ENCODE measurements at regions not wholly inside any gene's neighbourhood (a gene's known extent, or its start where the extent isn't known, plus 50 kb on each side); places are given as distances from the start of the nearest gene placed in this dataset.

DNA sequence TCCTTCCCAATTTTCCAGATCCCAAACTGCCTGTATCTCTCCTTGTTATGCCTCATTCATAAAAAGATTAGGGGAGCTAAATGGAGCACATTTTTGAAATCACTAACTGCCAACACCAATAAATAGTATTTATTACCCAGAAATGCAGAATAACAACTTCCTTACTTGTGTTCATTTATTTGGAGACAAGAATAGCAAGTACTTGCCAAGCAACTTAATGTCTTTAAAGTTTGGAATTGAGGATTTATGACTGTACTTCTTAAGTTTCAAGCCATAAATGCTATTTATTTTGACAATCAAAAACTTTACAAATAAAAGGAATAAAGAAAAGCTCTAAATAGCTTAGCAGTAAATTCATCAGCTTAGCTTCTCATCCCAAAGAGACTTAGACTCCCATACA lies 626.1 kb upstream of the NOVA1 start:
- no peak for TF ChIP-seq CTCF (IDR thresholded peaks at IDR 0.05; ENCODE audit: low read depth, low read length)
- no peak overlapping the region for H3K4me3 ChIP-seq (ENCODE audit: low read depth, low read length)

- no peak for TF ChIP-seq CTCF (IDR thresholded peaks at IDR 0.05; ENCODE audit: low read depth, low read length)
- no peak overlapping the region for H3K4me3 ChIP-seq (ENCODE audit: low read depth, low read length)
These were observed 630.2 kb upstream of the NOVA1 start for GRCh38 chr14:27228053-27228452.

DNA sequence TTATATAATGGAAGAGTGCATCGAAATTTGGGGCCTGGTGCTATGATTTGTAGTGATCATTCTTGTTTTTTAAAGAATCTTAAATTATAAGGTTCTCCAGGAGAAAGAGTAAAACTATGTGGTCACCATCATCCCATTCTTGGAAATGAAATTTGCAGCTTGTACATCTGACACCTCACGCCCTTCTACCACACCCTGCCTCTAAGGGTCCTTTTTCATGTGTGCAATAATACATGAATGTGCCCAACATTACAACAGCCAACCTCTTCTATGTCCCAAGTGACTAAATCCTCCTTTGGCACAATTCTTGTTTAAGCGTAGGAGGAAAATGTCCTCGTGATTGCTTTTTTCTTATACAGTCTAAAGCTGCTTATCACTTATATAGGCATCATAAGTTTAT lies 636.5 kb upstream of the NOVA1 start:
- no peak for TF ChIP-seq CTCF (IDR thresholded peaks at IDR 0.05; ENCODE audit: low read depth, low read length)
- H3K4me3 ChIP-seq (ENCODE audit: low read depth, low read length), result no peak overlapping the region

- TF ChIP-seq CTCF (IDR thresholded peaks at IDR 0.05; ENCODE audit: low read depth, low read length), result no peak
- no peak overlapping the region for H3K4me3 ChIP-seq (ENCODE audit: low read depth, low read length)
These were observed 638.8 kb upstream of the NOVA1 start for GRCh38 chr14:27236601-27237000.

- TF ChIP-seq CTCF (IDR thresholded peaks at IDR 0.05; ENCODE audit: low read depth, low read length), result no peak
- H3K4me3 ChIP-seq (ENCODE audit: low read depth, low read length), result no peak overlapping the region
These were observed 645.0 kb upstream of the NOVA1 start for GRCh38 chr14:27242874-27243273.

DNA sequence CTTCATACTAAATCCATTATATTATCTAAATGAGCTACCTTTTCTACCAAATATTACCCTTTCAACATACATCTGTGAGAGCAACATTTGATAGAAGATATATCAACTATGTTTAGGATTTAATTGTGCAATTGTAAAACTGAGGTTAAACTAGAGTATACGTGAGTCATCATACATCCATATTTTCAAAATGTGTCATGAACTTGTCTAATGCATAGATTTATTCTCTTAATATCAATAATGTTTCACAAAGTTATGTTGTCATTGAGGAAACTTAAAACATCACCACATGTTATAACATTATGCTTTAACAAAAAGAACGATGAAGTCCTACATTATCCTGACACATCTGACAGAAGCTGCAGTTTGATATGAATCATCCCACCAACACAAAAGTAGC lies 645.5 kb upstream of the NOVA1 start:
- H3K4me3 ChIP-seq (ENCODE audit: low read depth, low read length), result no peak overlapping the region
- no peak for TF ChIP-seq CTCF (IDR thresholded peaks at IDR 0.05; ENCODE audit: low read depth, low read length)

DNA sequence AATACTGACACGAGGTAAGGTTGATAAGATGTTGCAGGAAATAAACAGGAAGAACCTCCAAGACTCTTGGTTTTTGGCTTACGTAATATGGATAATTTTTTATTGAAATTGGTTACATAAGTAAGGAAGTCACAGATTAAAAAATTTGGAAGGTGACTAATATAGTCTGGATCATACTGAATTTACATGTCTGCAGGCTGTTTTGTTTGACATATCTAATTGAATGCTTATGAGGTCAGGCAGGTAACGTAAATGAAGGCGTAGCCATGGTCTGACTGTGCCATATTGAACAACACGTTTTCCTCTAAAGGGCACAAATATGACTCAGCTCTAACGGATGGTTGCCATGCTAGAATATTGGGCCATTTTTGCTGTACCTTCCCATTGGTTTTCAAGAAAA lies 648.1 kb upstream of the NOVA1 start:
- no peak for TF ChIP-seq CTCF (IDR thresholded peaks at IDR 0.05; ENCODE audit: low read depth, low read length)
- H3K4me3 ChIP-seq (ENCODE audit: low read depth, low read length), result no peak overlapping the region
